Kidney (tissue), 13 donors: ENCODE measurements at regions not wholly inside any gene's neighbourhood (a gene's known extent, or its start where the extent isn't known, plus 50 kb on each side); places are given as distances from the start of the nearest gene placed in this dataset.

Source experiments
- DNase-seq, 5 donors: peaks; one replicate each; pipeline ENCODE4 v3.0.0-alpha.2; 2013 to 2020
- FAIRE-seq: peaks from 2 replicates; lab custom pipeline; 2012; peaks lifted over from hg19 to GRCh38; lab: Jason Lieb, UNC
- H3K27ac ChIP-seq, 2 donors: one replicate each; pipeline ENCODE4 v1.7.0; 2013; ENCODE audit warnings: low read depth in 2 of 2, low read length in 2 of 2, inconsistent platforms in 1 of 2
- H3K27me3 ChIP-seq: one replicate; pipeline ENCODE4 v1.7.1; 2013; ENCODE audit warnings: low read length, inconsistent platforms; ENCODE audit not compliant: control insufficient read depth, insufficient read depth
- H3K36me3 ChIP-seq, 3 donors: one replicate each; pipeline versions ENCODE4 v1.7.0 to v1.7.1; 2013; ENCODE audit warnings: low read length in 3 of 3, control low read depth in 1 of 3, inconsistent platforms in 1 of 3; ENCODE audit not compliant: insufficient read depth in 3 of 3, control insufficient read depth in 2 of 3
- H3K4me1 ChIP-seq, 3 donors: one replicate each; pipeline versions ENCODE4 v1.7.0 to v1.7.1; 2013; ENCODE audit warnings: low read length in 3 of 3, inconsistent platforms in 1 of 3, low read depth in 1 of 3; ENCODE audit not compliant: control insufficient read depth in 2 of 3, insufficient read depth in 2 of 3
- H3K4me3 ChIP-seq, 3 donors: one replicate each; pipeline versions ENCODE4 v1.7.0 to v1.8.1; 2013; ENCODE audit warnings: low read length in 3 of 3, control low read depth in 1 of 3, inconsistent platforms in 1 of 3
- H3K9ac ChIP-seq, 3 donors: one replicate each; pipeline versions ENCODE4 v1.7.0 to v1.7.1; 2013; ENCODE audit warnings: low read length in 3 of 3, control low read depth in 1 of 3, inconsistent platforms in 1 of 3
- H3K9me3 ChIP-seq, 3 donors: one replicate each; pipeline versions ENCODE4 v1.7.0 to v1.7.1; 2013; ENCODE audit warnings: low read length in 3 of 3, control low read depth in 1 of 3, inconsistent platforms in 1 of 3; ENCODE audit not compliant: control insufficient read depth in 2 of 3, insufficient read depth in 1 of 3
- CTCF ChIP-seq: IDR thresholded peaks from 3 replicates; pipeline ENCODE4 v1.5.1; 2012; ENCODE audit warnings: mild to moderate bottlenecking, moderate library complexity, borderline replicate concordance; ENCODE audit not compliant: insufficient read depth; ENCODE audit errors: extremely low read depth
- intact Hi-C: fragments of 100-400 bp; cut with DNase I; formaldehyde crosslinking; loops from one replicate; pipeline ENCODE4 v1.11.1; 2022
- donor health status: control.
- donor health status: control.
- donor health status: control.
- donor health status: control.
- donor health status: control.
- donor health status: DM: yes; HTN: yes; CAD: no.
- donor health status: Normal renal cell carcinoma (clear cell type).

GRCh38 chr7:33661430-33662160 is 243.7 kb upstream of the BMPER start:
- TF ChIP-seq CTCF, result no peak
- H3K9ac ChIP-seq, result no peak overlapping the region
- no peaks in the 10 kb centered on the region for H3K27me3 ChIP-seq
- no peaks in the 10 kb centered on the region for H3K9me3 ChIP-seq
- H3K27ac ChIP-seq, result no peak overlapping the region
- H3K4me3 ChIP-seq, result no peak overlapping the region
- DNase-seq (no peak), FAIRE-seq (no peak)
- intact Hi-C loops, result no loop called here
- no peaks in the 10 kb centered on the region for H3K4me1 ChIP-seq
- no peaks in the 10 kb centered on the region for H3K36me3 ChIP-seq

GRCh38 chr7:33666531-33666930 is 238.8 kb upstream of the BMPER start:
- no peaks in the 10 kb centered on the region for H3K36me3 ChIP-seq
- no peaks in the 10 kb centered on the region for H3K27me3 ChIP-seq
- no peak for FAIRE-seq
- H3K9ac ChIP-seq, result no peak overlapping the region
- DNase-seq, result no peak
- H3K4me3 ChIP-seq, result no peak overlapping the region
- H3K4me1 ChIP-seq, result peaks cover 0 to 4% (median 0%) of the 10 kb centered on the region in 3 donors
- no peaks in the 10 kb centered on the region for H3K9me3 ChIP-seq
- TF ChIP-seq CTCF, result no peak
- H3K27ac ChIP-seq, result no peak overlapping the region
- intact Hi-C loops, result no loop called here

- H3K4me3 ChIP-seq, result no peak overlapping the region
- peaks cover 0 to 7% (median 0%) of the 10 kb centered on the region in 3 donors for H3K4me1 ChIP-seq
- no peaks in the 10 kb centered on the region for H3K27me3 ChIP-seq
- H3K36me3 ChIP-seq, result no peaks in the 10 kb centered on the region
- intact Hi-C loops, result no loop called here
- no peak for TF ChIP-seq CTCF
- no peak overlapping the region for H3K27ac ChIP-seq
- H3K9me3 ChIP-seq, result no peaks in the 10 kb centered on the region
- H3K9ac ChIP-seq, result no peak overlapping the region
- DNase-seq, result no peak
- no peak for FAIRE-seq
Measured at GRCh38 chr7:33667196-33667595, 238.1 kb upstream of the BMPER start.
